Keratinocyte (primary cell): ENCODE measurements at regions not wholly inside any gene's neighbourhood (a gene's known extent, or its start where the extent isn't known, plus 50 kb on each side); places are given as distances from the start of the nearest gene placed in this dataset.

Experiments
- DNase-seq: peaks from one replicate; pipeline ENCODE4 v3.0.0-alpha.2; 2011; ENCODE audit warnings: low read depth, missing footprints, low spot score
- FAIRE-seq: peaks from 2 replicates; lab custom pipeline; 2011; peaks lifted over from hg19 to GRCh38; lab: Jason Lieb, UNC
- H2AFZ ChIP-seq: 2 replicates; pipeline ENCODE4 v1.6.0; 2012; ENCODE audit warnings: low read length, control low read depth, inconsistent platforms; ENCODE audit not compliant: control insufficient read depth
- H3K27ac ChIP-seq: 2 replicates; pipeline ENCODE4 v1.5.1; 2011; ENCODE audit warnings: low read length; ENCODE audit not compliant: control insufficient read depth, insufficient read depth
- H3K27me3 ChIP-seq: 3 replicates; pipeline ENCODE4 v1.6.0; 2011; ENCODE audit warnings: low read length; ENCODE audit not compliant: control insufficient read depth, insufficient read depth; ENCODE audit errors: extremely low read depth
- H3K36me3 ChIP-seq, 2 experiments: 2 replicates in 1 of 2; 3 replicates in 1 of 2; pipeline ENCODE4 v1.5.1; 2011; ENCODE audit warnings: low read length in 2 of 2, mild to moderate bottlenecking in 1 of 2; ENCODE audit not compliant: control insufficient read depth in 2 of 2, insufficient read depth in 2 of 2; ENCODE audit errors: extremely low read depth in 1 of 2
- H3K4me1 ChIP-seq: 3 replicates; pipeline ENCODE4 v1.5.1; 2011; ENCODE audit warnings: low read length; ENCODE audit not compliant: control insufficient read depth, insufficient read depth; ENCODE audit errors: extremely low read depth
- H3K4me2 ChIP-seq: 3 replicates; pipeline ENCODE4 v1.6.0; 2011; ENCODE audit warnings: low read depth, low read length; ENCODE audit not compliant: control insufficient read depth, insufficient read depth; ENCODE audit errors: extremely low read depth
- H3K4me3 ChIP-seq, 3 experiments: fragments of 200-600 bp in 1 of 3; sonication (generic) in 1 of 3; 2 replicates in 2 of 3; 3 replicates in 1 of 3; pipeline ENCODE4 v1.5.1; 2011 to 2016; ENCODE audit warnings: low read length in 3 of 3, mild to moderate bottlenecking in 3 of 3, control low read depth in 2 of 3, inconsistent platforms in 1 of 3, low read depth in 1 of 3, mixed read lengths in 1 of 3, mixed run types in 1 of 3, moderate library complexity in 1 of 3; ENCODE audit not compliant: control insufficient read depth in 2 of 3, insufficient read depth in 2 of 3; ENCODE audit errors: extremely low read depth in 1 of 3
- H3K79me2 ChIP-seq: 2 replicates; pipeline ENCODE4 v1.6.0; 2012; ENCODE audit warnings: low read length; ENCODE audit not compliant: control insufficient read depth, insufficient read depth
- H3K9ac ChIP-seq: 3 replicates; pipeline ENCODE4 v1.6.0; 2011; ENCODE audit warnings: low read length; ENCODE audit not compliant: control insufficient read depth, insufficient read depth; ENCODE audit errors: extremely low read depth
- H3K9me1 ChIP-seq: 3 replicates; pipeline ENCODE4 v1.6.0; 2011; ENCODE audit warnings: low read length; ENCODE audit not compliant: control insufficient read depth, insufficient read depth; ENCODE audit errors: extremely low read depth
- H3K9me3 ChIP-seq: 2 replicates; pipeline ENCODE4 v1.5.1; 2012; ENCODE audit warnings: low read depth, low read length; ENCODE audit not compliant: control insufficient read depth
- H4K20me1 ChIP-seq: 3 replicates; pipeline ENCODE4 v1.6.0; 2011; ENCODE audit warnings: low read length; ENCODE audit not compliant: control insufficient read depth, insufficient read depth; ENCODE audit errors: extremely low read depth
- CTCF ChIP-seq, 3 experiments: IDR thresholded peaks in 1 of 3; conservative IDR thresholded peaks in 1 of 3; optimal IDR thresholded peaks in 1 of 3; 2 replicates in 2 of 3; 3 replicates in 1 of 3; pipeline versions ENCODE3 to v1.5.1; 2011; ENCODE audit warnings: low read length in 3 of 3, mild to moderate bottlenecking in 3 of 3, moderate library complexity in 2 of 3, control low read depth in 1 of 3, inconsistent platforms in 1 of 3; ENCODE audit not compliant: insufficient read depth in 2 of 3; ENCODE audit errors: extremely low read depth in 1 of 3
- EZH2 ChIP-seq: IDR thresholded peaks from one replicate; pipeline ENCODE4 v1.6.1; 2012; ENCODE audit warnings: inconsistent platforms, mild to moderate bottlenecking, low read length, moderate library complexity
- dilution Hi-C: fragments of 300-500 bp; cut with MboI; formaldehyde crosslinking; loops from one replicate; pipeline ENCODE4 v1.7.0; 2020; ENCODE audit warnings: low sequenced_read_pairs; ENCODE audit not compliant: extremely low pct_ligation_motif_present

- H2AFZ ChIP-seq, result no peak overlapping the region
- no peaks in the 10 kb centered on the region for H3K36me3 ChIP-seq
- DNase-seq (no peak), FAIRE-seq (no peak)
- no peak overlapping the region for H3K4me2 ChIP-seq
- H3K9ac ChIP-seq, result no peak overlapping the region
- no peak overlapping the region for H3K4me3 ChIP-seq
- H3K9me3 ChIP-seq, result no peaks in the 10 kb centered on the region
- H4K20me1 ChIP-seq, result no peaks in the 10 kb centered on the region
- no peaks in the 10 kb centered on the region for H3K79me2 ChIP-seq
- TF ChIP-seq EZH2, result no peak
- no peaks in the 10 kb centered on the region for H3K4me1 ChIP-seq
- dilution Hi-C loops, result no loop called here
- H3K9me1 ChIP-seq, result no peaks in the 10 kb centered on the region
- no peak overlapping the region for H3K27ac ChIP-seq
- H3K27me3 ChIP-seq, result no peaks in the 10 kb centered on the region
These were observed 687.3 kb upstream of the ST8SIA4 start for GRCh38 chr5:101590384-101590783.

- no peak overlapping the region for H3K9ac ChIP-seq
- no peaks in the 10 kb centered on the region for H4K20me1 ChIP-seq
- no peaks in the 10 kb centered on the region for H3K79me2 ChIP-seq
- no peaks in the 10 kb centered on the region for H3K36me3 ChIP-seq
- DNase-seq, result no peak
- H3K4me2 ChIP-seq, result no peak overlapping the region
- no peaks in the 10 kb centered on the region for H3K9me3 ChIP-seq
- no peaks in the 10 kb centered on the region for H3K4me1 ChIP-seq
- TF ChIP-seq CTCF (optimal IDR thresholded peaks at IDR 0.05 in 1 of 3, IDR thresholded peaks at IDR 0.05 in 1 of 3, conservative IDR thresholded peaks at IDR 0.05 in 1 of 3; ENCODE audit: extremely low read depth in 1 of 3, insufficient read depth in 2 of 3, low read length in 3 of 3), result no peak
- no peak for TF ChIP-seq EZH2
- H3K27ac ChIP-seq, result no peak overlapping the region
- dilution Hi-C loops, result no loop called here
- no peak overlapping the region for H3K4me3 ChIP-seq
- H3K9me1 ChIP-seq, result no peaks in the 10 kb centered on the region
- H2AFZ ChIP-seq, result no peak overlapping the region
- FAIRE-seq, result no peak
- no peaks in the 10 kb centered on the region for H3K27me3 ChIP-seq
These were observed 682.3 kb upstream of the ST8SIA4 start for GRCh38 chr5:101585366-101585765.

- no peaks in the 10 kb centered on the region for H3K36me3 ChIP-seq
- no peak overlapping the region for H3K4me2 ChIP-seq
- no peaks in the 10 kb centered on the region for H3K27me3 ChIP-seq
- no peak overlapping the region for H3K9ac ChIP-seq
- H3K4me1 ChIP-seq, result no peaks in the 10 kb centered on the region
- no peaks in the 10 kb centered on the region for H3K9me3 ChIP-seq
- FAIRE-seq (no peak), DNase-seq (no peak)
- no peaks in the 10 kb centered on the region for H4K20me1 ChIP-seq
- dilution Hi-C loops, result no loop called here
- no peak overlapping the region for H3K4me3 ChIP-seq
- H3K27ac ChIP-seq, result no peak overlapping the region
- H3K9me1 ChIP-seq, result no peaks in the 10 kb centered on the region
- no peak for TF ChIP-seq CTCF (optimal IDR thresholded peaks at IDR 0.05 in 1 of 3, IDR thresholded peaks at IDR 0.05 in 1 of 3, conservative IDR thresholded peaks at IDR 0.05 in 1 of 3; ENCODE audit: extremely low read depth in 1 of 3, insufficient read depth in 2 of 3, low read length in 3 of 3)
- no peak for TF ChIP-seq EZH2
- H2AFZ ChIP-seq, result no peak overlapping the region
- H3K79me2 ChIP-seq, result no peaks in the 10 kb centered on the region
These were observed 677.5 kb upstream of the ST8SIA4 start for GRCh38 chr5:101580591-101580990.
